ENCODE measurements at regions not wholly inside any gene's neighbourhood (a gene's known extent, or its start where the extent isn't known, plus 50 kb on each side); places are given as distances from the start of the nearest gene placed in this dataset.
"Not testable (repeated sequence)": the region's sequence is repeated elsewhere in the genome, so short reads cannot be mapped to it uniquely, and the experiment has no call there.

DNA sequence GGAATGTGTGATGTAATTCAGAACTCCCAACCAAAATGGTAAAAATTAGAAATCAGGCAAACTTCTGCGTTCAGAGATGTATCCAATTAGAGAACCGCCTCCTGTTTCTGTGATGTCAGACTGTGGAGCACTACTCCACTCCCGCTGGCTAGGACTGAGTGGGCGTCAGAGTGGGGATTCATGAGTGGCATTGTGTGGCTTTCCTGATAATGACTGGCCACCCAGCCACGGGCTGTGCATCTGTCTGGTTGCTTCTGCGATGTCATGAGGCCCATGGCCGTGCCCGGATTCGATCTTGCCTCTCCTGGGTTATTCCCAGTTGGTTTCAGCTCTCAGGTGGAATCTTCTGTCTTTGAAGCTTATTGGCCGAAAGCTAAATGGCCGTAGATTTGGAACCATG, 87.1 kb upstream of the KCNA1 start:
- DNase-seq: no peak

DNA sequence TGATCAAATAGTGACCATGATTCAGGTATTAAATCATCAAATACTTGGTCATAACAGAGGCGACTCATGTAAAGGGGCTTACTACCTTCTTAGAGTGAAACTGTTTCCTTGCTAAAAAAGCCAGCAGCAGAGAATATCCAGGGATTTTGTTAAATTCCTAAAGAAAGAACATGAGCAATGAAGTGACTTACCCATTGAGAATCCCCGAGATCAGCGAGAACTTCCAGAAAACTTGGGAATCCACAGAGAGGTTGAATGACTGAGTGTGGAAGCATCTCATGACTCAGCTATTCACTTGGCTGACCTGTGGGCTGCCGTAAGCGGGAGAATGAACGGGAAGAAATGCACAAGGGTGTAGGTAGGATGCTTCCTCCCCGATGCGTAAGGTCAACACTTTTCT, 85.3 kb upstream of the KCNA1 start:
- no peak for DNase-seq

GRCh38 chr12:4825011-4825858, 84.5 kb upstream of the KCNA1 start:
- DNase-seq: no peak

DNA sequence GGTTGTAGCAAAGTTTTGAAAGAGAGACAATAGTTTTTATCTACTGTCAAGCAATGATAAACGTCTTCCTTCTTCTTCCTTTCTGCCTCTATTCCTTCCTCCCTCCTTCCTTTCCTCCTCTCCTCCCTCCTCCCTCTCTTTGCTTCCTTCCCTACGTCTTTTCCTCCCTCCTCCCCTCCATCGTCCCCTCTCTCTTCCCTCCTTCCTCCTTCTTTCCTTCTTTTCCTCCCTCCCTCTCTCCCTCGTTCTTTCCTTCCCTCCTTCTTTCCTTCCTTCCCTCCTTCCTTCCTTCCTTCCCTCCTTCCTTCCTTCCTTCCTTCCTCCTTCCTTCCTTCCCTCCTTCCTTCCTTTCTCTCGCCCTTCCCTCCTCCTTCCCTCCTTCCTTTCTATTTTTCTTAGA, 82.8 kb upstream of the KCNA1 start:
- no peak for DNase-seq

DNA sequence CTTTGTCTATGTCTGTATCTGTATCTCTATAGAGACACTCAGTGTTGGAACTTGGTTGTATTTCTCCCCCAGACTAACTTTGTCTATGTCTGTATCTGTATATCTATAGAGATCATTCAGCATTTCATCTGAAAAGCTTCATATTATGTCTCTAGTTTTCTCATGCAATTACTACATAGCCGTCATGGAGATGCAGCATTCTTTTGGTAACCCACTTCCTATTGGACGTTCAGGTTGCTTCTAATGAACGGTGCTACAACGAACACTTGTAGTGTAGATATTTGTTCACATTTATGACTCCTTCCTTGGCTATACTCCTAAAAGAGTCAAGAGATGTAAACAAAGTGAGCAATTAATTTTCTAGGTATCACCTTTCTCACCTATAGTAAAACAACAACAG, 81.5 kb upstream of the KCNA1 start:
- DNase-seq: no peak

DNA sequence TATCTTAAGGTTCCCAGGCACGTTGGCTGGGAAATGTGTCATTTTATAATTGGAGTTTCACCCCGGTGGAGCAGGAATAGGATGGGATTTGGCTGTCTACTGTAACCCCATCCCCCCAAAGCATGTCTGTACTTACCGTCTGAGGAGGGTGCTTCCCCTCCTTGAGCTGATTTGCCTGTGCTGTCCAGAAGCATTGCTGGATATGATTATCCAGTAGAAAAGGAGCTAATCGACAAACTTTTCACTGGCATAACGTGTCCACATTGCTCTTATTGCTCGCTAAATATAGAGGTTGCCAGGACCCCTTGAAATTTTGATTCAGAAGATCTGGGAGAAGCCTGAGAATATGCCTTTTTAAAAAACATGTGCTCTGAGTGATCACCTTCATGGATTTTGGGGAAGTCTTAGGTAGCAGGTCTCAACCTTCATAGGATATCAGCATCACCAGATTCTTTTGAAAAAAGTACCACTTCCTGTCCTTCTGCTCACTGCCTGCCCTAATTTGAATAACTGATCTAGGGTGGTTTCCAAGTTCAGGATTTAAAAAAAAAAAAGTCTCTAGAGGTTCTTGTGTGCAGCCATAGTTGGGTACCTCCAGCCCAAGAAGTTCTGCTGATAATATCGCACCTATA, 80.4 kb upstream of the KCNA1 start:
- no peak for DNase-seq

- DNase-seq: no peak
Observed at GRCh38 chr12:4829793-4830162, 79.9 kb upstream of the KCNA1 start.

DNA sequence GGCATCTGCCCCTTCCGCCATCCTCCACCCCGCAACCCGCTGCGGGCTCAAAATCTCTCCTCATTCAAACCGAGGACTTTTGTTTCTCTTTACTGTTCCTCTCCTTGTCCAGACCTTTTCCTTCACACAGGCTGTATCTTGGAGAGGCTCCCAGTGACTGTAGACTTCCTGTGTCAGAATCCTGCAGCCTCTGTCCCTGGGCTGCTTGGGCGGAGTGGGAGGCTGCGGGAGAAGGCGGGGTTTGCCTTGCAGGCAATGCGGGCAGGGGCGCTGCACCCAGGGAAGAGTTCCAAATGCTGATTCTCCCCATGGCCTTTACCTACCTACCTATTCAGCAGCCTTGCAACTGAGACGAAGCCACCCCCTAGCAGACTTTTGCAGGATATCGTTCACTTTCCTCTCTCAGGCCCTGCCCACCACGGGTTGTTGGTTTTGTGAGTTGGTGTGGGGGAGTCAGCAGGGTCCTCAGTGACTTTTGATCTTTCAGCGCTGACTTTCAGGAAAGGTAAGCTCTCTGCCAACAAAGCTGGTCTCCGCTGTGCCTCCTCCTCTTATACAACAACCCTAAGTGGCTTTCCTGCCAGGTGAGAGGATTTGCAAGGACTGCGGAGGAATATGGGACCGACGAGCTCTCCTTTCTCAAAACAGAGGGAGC, 79.0 kb upstream of the KCNA1 start:
- DNase-seq: no peak

GRCh38 chr12:4833053-4833452, 76.7 kb upstream of the KCNA1 start:
- no peak for DNase-seq

DNA sequence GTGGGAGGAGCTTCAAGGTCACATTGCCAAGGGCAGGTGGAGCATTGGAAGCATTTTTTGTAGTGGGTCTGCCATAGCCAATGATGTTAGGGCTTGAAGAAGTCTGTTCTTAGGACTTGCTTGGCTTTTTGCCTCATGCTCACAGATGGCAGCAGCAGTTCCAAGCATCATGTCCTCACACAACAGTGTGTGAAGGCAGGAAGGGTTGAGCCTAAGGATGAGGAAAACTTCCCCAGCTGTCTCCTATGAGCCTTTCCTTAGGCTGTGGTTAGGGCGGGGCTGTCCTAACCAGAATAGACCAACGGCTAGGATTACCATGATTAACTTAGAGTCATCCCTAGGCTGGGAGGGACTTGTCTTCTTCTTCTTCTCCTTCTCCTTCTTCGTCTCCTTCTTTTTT, 76.2 kb upstream of the KCNA1 start:
- DNase-seq: no peak

DNA sequence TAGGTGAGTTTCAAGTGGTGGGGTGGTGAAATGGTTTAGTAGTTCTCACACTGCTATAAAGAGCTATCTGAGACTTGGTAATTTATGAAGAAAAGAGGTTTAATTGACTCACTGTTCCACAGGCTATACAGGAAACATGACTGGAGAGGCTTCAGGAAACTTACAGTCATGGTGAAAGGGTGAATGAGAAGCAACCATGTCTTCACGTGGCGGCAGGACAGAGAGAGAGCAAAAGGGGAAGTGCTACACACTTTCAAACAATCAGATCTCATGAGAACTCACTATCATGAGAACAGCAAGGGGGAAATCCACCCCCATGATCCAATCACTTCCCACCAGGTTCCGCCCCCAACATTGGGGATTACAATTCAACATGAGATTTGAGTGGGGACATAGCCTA, 67.3 kb upstream of the KCNA1 start:
- not testable (repeated sequence) for DNase-seq

DNA sequence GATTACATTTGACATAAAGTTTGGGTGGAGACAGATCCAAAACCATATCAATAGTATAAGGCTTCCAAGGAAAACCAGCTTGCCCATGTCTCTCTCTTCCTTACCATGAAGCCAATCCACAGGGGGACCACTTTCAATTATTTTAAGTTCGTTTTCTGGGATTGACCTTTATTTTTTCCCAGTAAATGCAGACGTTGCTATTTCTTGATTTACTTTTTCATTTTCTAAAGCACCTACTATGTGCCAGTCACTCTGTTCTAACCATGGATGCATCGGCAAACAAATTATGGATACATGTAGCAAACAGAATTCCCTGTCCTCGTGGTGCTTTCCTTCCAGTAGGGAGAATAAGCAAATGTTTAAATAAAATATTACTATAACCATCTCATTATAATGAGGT, 65.8 kb upstream of the KCNA1 start:
- no peak for DNase-seq

GRCh38 chr12:4847713-4848112, 62.0 kb upstream of the KCNA1 start:
- DNase-seq: no peak

DNA sequence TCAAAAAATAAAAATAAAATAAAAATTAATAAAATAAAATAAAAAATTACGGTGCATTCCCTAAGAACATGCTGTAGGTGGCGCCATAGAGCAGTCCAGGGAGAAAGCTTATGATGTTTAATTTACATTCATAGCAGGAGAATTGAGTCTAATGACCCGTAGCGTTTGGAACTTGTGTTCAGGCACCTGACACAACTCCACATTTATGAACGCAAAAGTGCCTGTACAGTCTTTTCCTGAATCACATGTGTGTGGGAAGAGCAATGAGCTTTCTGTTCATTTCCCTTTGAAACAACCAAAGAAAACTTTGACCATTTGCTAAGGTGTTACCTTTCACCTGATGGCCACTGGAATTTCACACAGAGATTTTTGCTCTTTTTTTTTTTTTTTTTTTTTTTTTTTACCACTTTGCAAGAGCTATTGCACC, 60.6 kb upstream of the KCNA1 start:
- peak; percentile 24 for DNase-seq

- no peak for DNase-seq
Observed at GRCh38 chr12:4849795-4850345, 59.8 kb upstream of the KCNA1 start.

DNA sequence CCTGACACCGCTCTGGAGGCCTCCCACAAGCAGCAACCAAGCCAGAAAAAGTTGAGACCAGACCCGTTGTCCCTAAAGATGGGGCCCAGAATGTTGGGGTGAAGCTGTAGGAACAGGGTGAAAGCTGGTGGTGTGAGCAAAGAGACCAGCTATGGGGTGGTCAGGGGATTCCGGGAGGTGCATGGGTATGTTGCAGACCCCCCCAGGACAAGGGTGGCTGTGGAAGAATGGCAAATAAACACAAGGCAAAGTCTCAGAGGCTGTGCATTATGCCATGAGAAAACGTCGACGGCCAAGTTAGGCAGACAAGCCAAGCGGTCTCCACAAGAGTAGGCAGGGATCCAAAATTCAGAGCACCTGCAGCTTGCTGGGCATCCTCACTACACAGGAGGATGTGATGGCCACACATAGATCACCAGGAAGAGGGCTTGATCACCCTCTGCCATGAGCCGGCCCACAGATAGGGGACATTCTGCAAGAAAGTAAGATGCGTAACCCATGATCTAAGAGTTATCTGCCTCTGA, 58.8 kb upstream of the KCNA1 start:
- DNase-seq: no peak

GRCh38 chr12:4852308-4852707, 57.4 kb upstream of the KCNA1 start:
- no peak for DNase-seq

DNA sequence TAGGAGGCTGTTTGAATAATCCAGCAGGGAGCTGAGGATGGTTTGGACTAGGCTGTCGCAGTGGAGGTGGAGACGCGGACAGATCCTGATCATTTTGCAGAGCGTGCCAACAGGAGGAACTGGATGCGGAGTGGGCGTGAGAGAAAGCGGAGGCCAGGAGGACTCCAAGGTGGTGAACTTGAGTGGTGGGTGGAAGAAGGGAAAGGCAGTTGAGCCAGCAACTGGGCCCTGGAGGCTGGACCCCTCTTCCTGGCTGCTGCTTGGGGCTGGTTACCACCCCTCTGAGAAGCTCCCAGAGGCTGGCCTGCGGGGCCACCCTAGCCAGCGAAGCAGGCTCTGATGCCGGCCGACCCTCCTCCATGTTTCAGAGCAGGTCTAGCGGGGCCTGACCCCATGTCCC, 56.8 kb upstream of the KCNA1 start:
- no peak for DNase-seq

DNA sequence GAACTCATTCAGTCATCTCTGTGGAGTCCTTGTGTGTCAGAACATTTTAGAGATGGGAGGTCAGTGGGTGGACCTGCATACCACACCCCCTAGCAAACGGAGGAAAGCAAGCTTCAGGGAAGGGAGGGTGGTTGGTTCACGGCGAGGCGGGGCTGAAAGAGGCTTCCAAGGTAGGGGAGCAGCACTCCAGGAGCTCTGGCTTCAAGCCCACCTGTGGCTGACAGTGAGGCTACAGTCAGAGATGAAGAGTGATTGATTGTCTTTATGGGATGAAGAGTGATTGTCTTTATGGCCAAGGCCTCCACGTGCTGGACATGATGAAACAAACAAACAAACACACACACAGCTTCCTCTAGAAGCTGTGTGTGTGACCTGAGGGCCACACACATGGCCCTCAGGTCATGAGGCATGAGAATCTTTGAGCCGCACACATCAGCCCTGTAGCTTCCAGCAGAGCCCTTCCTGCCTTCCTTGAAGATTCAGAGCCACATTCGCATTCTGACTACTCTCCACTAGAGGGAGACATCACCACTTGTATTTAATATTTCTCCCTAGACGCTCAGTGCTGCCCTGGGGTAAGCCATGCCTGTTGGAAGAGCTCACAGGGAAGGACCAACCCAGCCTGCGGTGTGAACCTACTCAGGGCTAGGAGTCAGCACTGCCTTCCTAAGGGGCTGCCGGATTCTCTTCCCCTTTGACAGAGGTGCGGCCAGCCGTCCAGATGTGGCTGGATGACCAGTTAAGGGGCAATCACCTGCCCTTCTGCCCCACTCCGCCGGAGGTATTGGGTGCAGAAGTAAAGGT, 54.4 kb upstream of the KCNA1 start:
- peak; percentile 24 for DNase-seq

DNA sequence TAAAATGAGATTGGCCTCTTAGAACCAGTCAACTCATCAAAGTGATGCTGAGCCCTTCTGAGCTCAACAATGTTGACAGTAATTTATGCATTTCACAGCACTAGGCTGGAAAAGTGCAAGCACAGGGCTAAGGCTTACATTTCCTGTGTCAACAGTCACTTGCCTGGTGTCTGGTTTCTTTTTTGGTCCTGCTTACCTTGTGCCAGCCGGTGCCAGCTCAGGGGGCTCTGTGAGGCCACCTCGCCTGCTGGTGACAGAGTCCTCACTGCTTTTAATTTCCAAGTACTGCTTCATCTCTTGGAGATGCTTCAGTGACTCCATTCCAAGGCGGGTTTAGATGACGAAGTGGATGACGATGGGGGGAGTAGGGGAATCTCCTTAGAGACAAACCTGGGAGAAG, 53.1 kb upstream of the KCNA1 start:
- DNase-seq: no peak

GRCh38 chr12:4857472-4858291, 52.0 kb upstream of the KCNA1 start:
- DNase-seq: peak; percentile 67

GRCh38 chr12:4858386-4858785, 51.3 kb upstream of the KCNA1 start:
- DNase-seq: no peak
